Spleen (tissue), 11 donors: ENCODE measurements at regions not wholly inside any gene's neighbourhood (a gene's known extent, or its start where the extent isn't known, plus 50 kb on each side); places are given as distances from the start of the nearest gene placed in this dataset.
A peak's percentile ranks its signal among the peaks of the same experiment; 100 is the strongest.

ENCODE experiments used
- DNase-seq: peaks from one replicate; pipeline ENCODE4 v3.0.0-alpha.2; 2020
- H3K27ac ChIP-seq, 8 donors: fragments of 200-600 bp; sonication (generic) in 7 of 8; 1 replicate in 4 of 8; 2 replicates in 4 of 8; pipeline versions ENCODE4 v1.5.0 to v1.8.0; 2016 to 2021; ENCODE audit warnings: inconsistent platforms in 4 of 8, mild to moderate bottlenecking in 4 of 8, moderate library complexity in 1 of 8
- H3K27me3 ChIP-seq, 7 donors: fragments of 200-600 bp; sonication (generic) in 6 of 7; replicated peaks in 1 of 7; 1 replicate in 4 of 7; 2 replicates in 3 of 7; pipeline versions ENCODE4 v1.5.0 to v1.8.0; 2016 to 2021; ENCODE audit warnings: inconsistent platforms in 3 of 7, mild to moderate bottlenecking in 1 of 7
- H3K36me3 ChIP-seq, 6 donors: fragments of 200-600 bp; sonication (generic) in 5 of 6; 1 replicate in 4 of 6; 2 replicates in 2 of 6; pipeline versions ENCODE4 v1.5.0 to v1.8.0; 2016 to 2021; ENCODE audit warnings: inconsistent platforms in 2 of 6
- H3K4me1 ChIP-seq, 6 donors: fragments of 200-600 bp; sonication (generic) in 5 of 6; 1 replicate in 3 of 6; 2 replicates in 3 of 6; pipeline versions ENCODE4 v1.5.0 to v1.8.0; 2016 to 2021; ENCODE audit warnings: inconsistent platforms in 3 of 6
- H3K4me3 ChIP-seq, 8 donors: fragments of 200-600 bp; sonication (generic) in 7 of 8; 1 replicate in 4 of 8; 2 replicates in 4 of 8; pipeline versions ENCODE4 v1.5.0 to v1.8.0; 2016 to 2021; ENCODE audit warnings: inconsistent platforms in 4 of 8, mild to moderate bottlenecking in 4 of 8, moderate library complexity in 2 of 8
- H3K9me3 ChIP-seq, 8 donors: fragments of 200-600 bp; sonication (generic) in 7 of 8; 1 replicate in 4 of 8; 2 replicates in 4 of 8; pipeline versions ENCODE4 v1.5.0 to v1.8.0; 2016 to 2021; ENCODE audit warnings: inconsistent platforms in 4 of 8
- POLR2A ChIP-seq, 3 donors: fragments of 450-650 bp; IDR thresholded peaks; one replicate each; pipeline ENCODE4 v1.5.1; 2017; ENCODE audit warnings: antibody characterized with exemption in 3 of 3, mild to moderate bottlenecking in 1 of 3
- POLR2AphosphoS5 ChIP-seq, 3 donors: sonication (generic); formaldehyde crosslinking; IDR thresholded peaks; one replicate each; pipeline ENCODE4 v1.5.1; 2017; ENCODE audit warnings: antibody characterized with exemption in 3 of 3
- WGBS, 5 donors: extraction: QIAGEN DNeasy Blood & Tissue Kit in 3 of 5; methylation state at CpG; one replicate each; pipeline versions ENCODE4 v1.1.5 to v1.1.7; 2013 to 2018; 5-methylcytosine and 5-hydroxymethylcytosine counted together
- intact Hi-C: fragments of 100-400 bp; cut with DNase I; formaldehyde crosslinking; loops from one replicate; pipeline ENCODE4 v1.15.0; 2023; ENCODE audit warnings: low total_unique reads
- TF ChIP-seq, protein P1 (sequence below), 11 experiments: fragments of 200-600 bp in 7 of 11; fragments of 450-650 bp in 4 of 11; sonication (generic) in 4 of 11; IDR thresholded peaks in 8 of 11; conservative IDR thresholded peaks in 3 of 11; 1 replicate in 7 of 11; 2 replicates in 4 of 11; pipeline versions ENCODE4 v1.4.0 to v1.8.0; 2016 to 2021; ENCODE audit warnings: antibody characterized with exemption in 11 of 11, inconsistent platforms in 4 of 11, mild to moderate bottlenecking in 1 of 11
- donor health status: healthy with polysubstance abuse.
- donor health status: DM: no; HTN: no; CAD: no; lungs with moderate emphysema.
- donor health status: DM: no; HTN: no; CAD: no.
- donor health status: Bipolar disorder and iron deficiency.
- donor health status: healthy.
- donor health status: DM: no; HTN: no; CAD: no.
- donor health status: DM: yes; HTN: yes; CAD: no.

DNA sequence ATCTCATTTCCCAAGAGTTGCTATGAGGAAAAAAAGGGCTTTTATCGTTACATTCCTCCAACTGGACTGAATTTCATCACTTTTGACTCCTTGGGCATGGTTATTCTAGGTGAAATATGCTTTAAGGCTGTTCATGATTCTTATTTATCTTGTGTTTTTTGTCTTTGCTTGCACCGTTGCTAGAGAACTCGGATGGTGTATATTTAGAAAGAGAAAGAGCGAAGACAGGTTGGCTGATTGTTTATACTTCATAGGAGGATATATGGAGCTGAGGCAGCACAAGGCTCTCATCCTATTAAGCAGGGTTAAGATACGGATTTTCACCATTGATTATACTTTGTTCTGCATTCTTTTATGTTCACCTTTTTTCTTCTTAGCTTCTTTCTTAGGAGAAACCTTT is 94.9 kb upstream of the GEMIN8 start:
- WGBS, 5 donors: 56 to 82% (median 72%) methylated on average over 5 of the region's 5 CpGs
- no peak overlapping the region for H3K4me3 ChIP-seq

DNA sequence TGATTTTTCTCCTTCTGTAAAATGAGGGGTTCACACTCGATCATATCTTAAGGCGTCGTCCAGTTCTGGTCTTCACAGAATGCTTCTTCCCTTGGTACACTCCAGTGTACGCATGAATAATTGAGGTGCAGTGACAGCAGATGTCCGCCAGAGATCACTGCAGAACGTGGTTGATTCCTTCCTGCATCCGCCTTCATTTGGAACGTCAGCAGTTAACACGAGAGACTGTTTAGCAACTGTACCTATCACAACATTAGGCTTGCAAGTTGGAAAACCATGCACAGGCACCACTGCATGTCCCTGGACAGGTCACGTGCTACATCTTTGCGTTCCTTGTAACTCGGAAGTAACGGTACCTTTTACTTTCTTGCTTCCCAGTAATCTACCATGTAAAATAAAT is 66.0 kb upstream of the GEMIN8 start:
- no peaks in the 10 kb centered on the region for H3K36me3 ChIP-seq
- peaks cover 0 to 12% (median 0%) of the 10 kb centered on the region in 7 donors for H3K27me3 ChIP-seq
- intact Hi-C loops: loop anchor here (10.0 kb wide), 1 partner anchor 1049 kb away; no protein-coding TSS in a partner anchor
- no peaks in the 10 kb centered on the region for H3K9me3 ChIP-seq
- 11 to 28% (median 19%) methylated on average over 13 of the region's 13 CpGs for WGBS, 5 donors
- H3K4me1 ChIP-seq: peaks cover 0 to 3% (median 0%) of the 10 kb centered on the region in 6 donors
- DNase-seq: no peak
- peak overlapping the region in 1 of 8 donors; percentile 26 for H3K4me3 ChIP-seq
- TF ChIP-seq, protein P1, sequence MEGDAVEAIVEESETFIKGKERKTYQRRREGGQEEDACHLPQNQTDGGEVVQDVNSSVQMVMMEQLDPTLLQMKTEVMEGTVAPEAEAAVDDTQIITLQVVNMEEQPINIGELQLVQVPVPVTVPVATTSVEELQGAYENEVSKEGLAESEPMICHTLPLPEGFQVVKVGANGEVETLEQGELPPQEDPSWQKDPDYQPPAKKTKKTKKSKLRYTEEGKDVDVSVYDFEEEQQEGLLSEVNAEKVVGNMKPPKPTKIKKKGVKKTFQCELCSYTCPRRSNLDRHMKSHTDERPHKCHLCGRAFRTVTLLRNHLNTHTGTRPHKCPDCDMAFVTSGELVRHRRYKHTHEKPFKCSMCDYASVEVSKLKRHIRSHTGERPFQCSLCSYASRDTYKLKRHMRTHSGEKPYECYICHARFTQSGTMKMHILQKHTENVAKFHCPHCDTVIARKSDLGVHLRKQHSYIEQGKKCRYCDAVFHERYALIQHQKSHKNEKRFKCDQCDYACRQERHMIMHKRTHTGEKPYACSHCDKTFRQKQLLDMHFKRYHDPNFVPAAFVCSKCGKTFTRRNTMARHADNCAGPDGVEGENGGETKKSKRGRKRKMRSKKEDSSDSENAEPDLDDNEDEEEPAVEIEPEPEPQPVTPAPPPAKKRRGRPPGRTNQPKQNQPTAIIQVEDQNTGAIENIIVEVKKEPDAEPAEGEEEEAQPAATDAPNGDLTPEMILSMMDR (IDR thresholded peaks at IDR 0.05 in 8 of 11, conservative IDR thresholded peaks at IDR 0.05 in 3 of 11): peak in 10 of 11 experiments; percentile 37 to 70 (median 57)
- no peak for TF ChIP-seq POLR2AphosphoS5 (IDR thresholded peaks at IDR 0.05)
- H3K27ac ChIP-seq: no peak overlapping the region

More for the DNA sequence above, 94.9 kb upstream of the GEMIN8 start:
- intact Hi-C loops: no loop called here
- DNase-seq: no peak
- H3K27ac ChIP-seq: no peak overlapping the region
- H3K36me3 ChIP-seq: no peaks in the 10 kb centered on the region
- H3K4me1 ChIP-seq: no peaks in the 10 kb centered on the region
- TF ChIP-seq, protein P1 (IDR thresholded peaks at IDR 0.05 in 8 of 11, conservative IDR thresholded peaks at IDR 0.05 in 3 of 11): no peak
- no peak for TF ChIP-seq POLR2AphosphoS5 (IDR thresholded peaks at IDR 0.05)
- TF ChIP-seq POLR2A (IDR thresholded peaks at IDR 0.05): no peak
- H3K27me3 ChIP-seq: peaks cover 0 to 4% (median 0%) of the 10 kb centered on the region in 7 donors
- H3K9me3 ChIP-seq: no peaks in the 10 kb centered on the region

DNA sequence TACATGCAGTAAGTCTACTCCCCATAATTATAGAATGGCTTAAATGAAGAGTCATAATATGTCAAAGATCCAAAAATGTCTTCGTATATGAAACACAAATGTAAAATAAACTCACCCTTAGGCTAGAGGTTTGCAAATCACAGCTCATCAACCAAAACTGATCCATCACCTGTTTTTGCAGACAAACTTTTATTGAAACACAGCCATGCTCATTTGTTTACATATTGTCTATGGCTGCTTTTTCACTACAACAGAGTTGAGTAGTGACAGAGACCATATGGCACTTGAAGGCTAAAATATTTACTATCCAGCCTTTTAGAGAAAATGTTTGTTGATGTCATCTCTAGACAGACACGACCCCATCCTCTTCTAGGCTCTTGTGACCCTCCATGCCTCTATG is 64.5 kb upstream of the GEMIN8 start:
- whole genome bisulfite sequencing, 5 donors: 35 to 79% (median 61%) methylated on average over 2 of the region's 2 CpGs
- no peak overlapping the region for H3K4me3 ChIP-seq
- intact Hi-C loops: loop anchor here (10.0 kb wide), 1 partner anchor 1051 kb away; no protein-coding TSS in a partner anchor
- no peak overlapping the region for H3K27ac ChIP-seq
- TF ChIP-seq, protein P1 (IDR thresholded peaks at IDR 0.05 in 8 of 11, conservative IDR thresholded peaks at IDR 0.05 in 3 of 11): no peak
- no peak for TF ChIP-seq POLR2A (IDR thresholded peaks at IDR 0.05)
- TF ChIP-seq POLR2AphosphoS5 (IDR thresholded peaks at IDR 0.05): no peak
- H3K9me3 ChIP-seq: no peaks in the 10 kb centered on the region
- H3K4me1 ChIP-seq: peaks cover 0 to 3% (median 0%) of the 10 kb centered on the region in 6 donors
- H3K27me3 ChIP-seq: peaks cover 0 to 18% (median 0%) of the 10 kb centered on the region in 7 donors
- no peak for DNase-seq
- H3K36me3 ChIP-seq: no peaks in the 10 kb centered on the region

DNA sequence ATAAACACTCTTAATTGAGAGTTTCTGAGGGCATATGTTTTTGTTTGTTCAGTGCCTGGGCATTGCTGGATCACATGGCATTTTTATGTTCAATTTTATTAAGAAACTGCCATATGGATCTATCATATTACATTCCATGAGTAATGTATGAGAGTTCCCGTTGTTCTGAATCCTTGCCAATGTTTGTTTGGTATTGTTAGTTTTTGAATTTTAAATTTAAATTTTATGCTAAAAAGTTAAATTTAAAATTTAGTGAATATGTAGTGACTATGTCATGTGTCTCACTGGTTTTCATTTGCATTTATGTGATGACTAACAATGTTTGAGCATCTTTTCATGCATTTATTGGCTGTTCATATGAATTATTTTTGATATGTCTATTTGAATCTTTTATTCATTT is 54.8 kb upstream of the GEMIN8 start:
- no peak overlapping the region for H3K27ac ChIP-seq
- no peak overlapping the region for H3K4me3 ChIP-seq
- TF ChIP-seq, protein P1 (IDR thresholded peaks at IDR 0.05 in 8 of 11, conservative IDR thresholded peaks at IDR 0.05 in 3 of 11): no peak
- TF ChIP-seq POLR2A (IDR thresholded peaks at IDR 0.05): no peak
- no peak for TF ChIP-seq POLR2AphosphoS5 (IDR thresholded peaks at IDR 0.05)
- DNase-seq: no peak
- H3K4me1 ChIP-seq: no peaks in the 10 kb centered on the region
- no peaks in the 10 kb centered on the region for H3K36me3 ChIP-seq
- peaks cover 0 to 27% (median 0%) of the 10 kb centered on the region in 7 donors for H3K27me3 ChIP-seq
- intact Hi-C loops: no loop called here
- H3K9me3 ChIP-seq: no peaks in the 10 kb centered on the region
- WGBS, 5 donors: 86 to 96% (median 87%) methylated on average over 1 of the region's 1 CpG
